DOHH2 (cell line): ENCODE measurements at regions not wholly inside any gene's neighbourhood (a gene's known extent, or its start where the extent isn't known, plus 50 kb on each side); places are given as distances from the start of the nearest gene placed in this dataset.

Experiments used
- CTCF ChIP-seq: fragments of 200-600 bp; sonication (generic); IDR thresholded peaks from one replicate; pipeline ENCODE4 v1.5.1; 2014; ENCODE audit warnings: antibody characterized with exemption, mild to moderate bottlenecking, low read depth, low read length; ENCODE audit not compliant: poor library complexity, severe bottlenecking
- EZH2phosphoT487 ChIP-seq: fragments of 200-600 bp; sonication (generic); IDR thresholded peaks from 2 replicates; pipeline ENCODE4 v1.6.1; 2017; ENCODE audit warnings: borderline replicate concordance, mild to moderate bottlenecking, antibody characterized with exemption, low read length, moderate library complexity, mixed read lengths

GRCh38 chr12:46067094-46067493 lies 76.7 kb upstream of the SCAF11 start:
- TF ChIP-seq CTCF = no peak
- no peak for TF ChIP-seq EZH2phosphoT487
